Neuronal stem cell (in vitro differentiated cells): ENCODE measurements at regions not wholly inside any gene's neighbourhood (a gene's known extent, or its start where the extent isn't known, plus 50 kb on each side); places are given as distances from the start of the nearest gene placed in this dataset.
A peak's percentile ranks its signal among the peaks of the same experiment; 100 is the strongest.

ENCODE experiments used
- DNase-seq: peaks from one replicate; pipeline ENCODE4 v3.0.0-alpha.2; 2013; ENCODE audit warnings: low spot score
- H2AFZ ChIP-seq: one replicate; pipeline ENCODE4 v1.6.1; 2013; ENCODE audit warnings: mild to moderate bottlenecking, low read length, inconsistent platforms
- H2AK5ac ChIP-seq: 2 replicates; pipeline ENCODE4 v1.6.1; 2013; ENCODE audit warnings: low read depth, mild to moderate bottlenecking, inconsistent platforms, low read length, moderate library complexity, mixed read lengths
- H2BK120ac ChIP-seq: 2 replicates; pipeline ENCODE4 v1.6.1; 2013; ENCODE audit warnings: low read depth, mild to moderate bottlenecking, inconsistent platforms, low read length, moderate library complexity, mixed read lengths
- H2BK12ac ChIP-seq: one replicate; pipeline ENCODE4 v1.6.1; 2013; ENCODE audit warnings: low read length, inconsistent platforms
- H2BK15ac ChIP-seq: 2 replicates; pipeline ENCODE4 v1.6.1; 2013; ENCODE audit warnings: mild to moderate bottlenecking, low read length, inconsistent platforms, mixed read lengths
- H2BK5ac ChIP-seq: one replicate; pipeline ENCODE4 v1.6.1; 2013; ENCODE audit warnings: inconsistent platforms, mild to moderate bottlenecking, low read length, moderate library complexity
- H3K14ac ChIP-seq: one replicate; pipeline ENCODE4 v1.6.1; 2013; ENCODE audit warnings: low read length, inconsistent platforms
- H3K18ac ChIP-seq: 2 replicates; pipeline ENCODE4 v1.6.1; 2013; ENCODE audit warnings: low read length, inconsistent platforms
- H3K23ac ChIP-seq: 2 replicates; pipeline ENCODE4 v1.6.1; 2013; ENCODE audit warnings: low read depth, mild to moderate bottlenecking, mixed read lengths, low read length, inconsistent platforms; ENCODE audit not compliant: poor library complexity
- H3K27ac ChIP-seq: replicated peaks from 3 replicates; pipeline ENCODE4 v1.5.1; 2013; ENCODE audit warnings: low read length, inconsistent platforms
- H3K27me3 ChIP-seq, 3 experiments: 2 replicates each; pipeline ENCODE4 v1.6.1; 2013; ENCODE audit warnings: low read length in 3 of 3, mild to moderate bottlenecking in 2 of 3, inconsistent platforms in 1 of 3, low read depth in 1 of 3, mixed read lengths in 1 of 3, moderate library complexity in 1 of 3; ENCODE audit not compliant: control insufficient read depth in 3 of 3, insufficient read depth in 3 of 3
- H3K36me3 ChIP-seq, 2 donors: replicated peaks in 1 of 2; 2 replicates each; pipeline ENCODE4 v1.6.1; 2013; ENCODE audit warnings: low read length in 2 of 2; ENCODE audit not compliant: control insufficient read depth in 2 of 2, insufficient read depth in 2 of 2
- H3K4ac ChIP-seq: 2 replicates; pipeline ENCODE4 v1.6.1; 2013; ENCODE audit warnings: inconsistent platforms, mild to moderate bottlenecking, low read length, moderate library complexity
- H3K4me1 ChIP-seq, 2 donors: 1 replicate in 1 of 2; 2 replicates in 1 of 2; pipeline ENCODE4 v1.6.1; 2013; ENCODE audit warnings: low read length in 2 of 2, low read depth in 1 of 2; ENCODE audit not compliant: control insufficient read depth in 2 of 2, insufficient read depth in 1 of 2
- H3K4me2 ChIP-seq: one replicate; pipeline ENCODE4 v1.6.1; 2013; ENCODE audit warnings: mild to moderate bottlenecking, low read length, inconsistent platforms; ENCODE audit not compliant: insufficient read depth, poor library complexity, severe bottlenecking
- H3K4me3 ChIP-seq, 2 donors: 2 replicates each; pipeline ENCODE4 v1.5.1; 2013; ENCODE audit warnings: low read length in 2 of 2, mild to moderate bottlenecking in 2 of 2, inconsistent platforms in 1 of 2, moderate library complexity in 1 of 2
- H3K79me1 ChIP-seq: one replicate; pipeline ENCODE4 v1.6.1; 2013; ENCODE audit warnings: low read depth, mild to moderate bottlenecking, inconsistent platforms, low read length, moderate library complexity
- H3K9ac ChIP-seq: one replicate; pipeline ENCODE4 v1.6.1; 2013; ENCODE audit warnings: mild to moderate bottlenecking, low read depth, low read length, inconsistent platforms; ENCODE audit not compliant: poor library complexity
- H3K9me3 ChIP-seq, 2 donors: replicated peaks in 1 of 2; 2 replicates each; pipeline versions ENCODE3 to v1.6.1; 2013; ENCODE audit warnings: low read length in 2 of 2, mild to moderate bottlenecking in 2 of 2, inconsistent platforms in 1 of 2, low read depth in 1 of 2, mixed read lengths in 1 of 2, moderate library complexity in 1 of 2; ENCODE audit not compliant: control insufficient read depth in 2 of 2, insufficient read depth in 1 of 2
- H4K8ac ChIP-seq: one replicate; pipeline ENCODE4 v1.6.1; 2013; ENCODE audit warnings: low read depth, mild to moderate bottlenecking, inconsistent platforms, low read length, moderate library complexity
- H4K91ac ChIP-seq: one replicate; pipeline ENCODE4 v1.6.1; 2013; ENCODE audit warnings: low read length, low read depth, mild to moderate bottlenecking, inconsistent platforms; ENCODE audit not compliant: poor library complexity
- WGBS, 2 donors: extraction: QIAGEN DNeasy Blood & Tissue Kit; methylation state at CpG; one replicate each; pipeline ENCODE4 v1.1.7; 2013; ENCODE audit warnings: missing lambda C conversion rate in 2 of 2, mixed read lengths in 1 of 2; ENCODE audit not compliant: insufficient read length in 2 of 2, insufficient replicate concordance in 1 of 2; ENCODE audit errors: extremely low coverage in 2 of 2; 5-methylcytosine and 5-hydroxymethylcytosine counted together

DNA sequence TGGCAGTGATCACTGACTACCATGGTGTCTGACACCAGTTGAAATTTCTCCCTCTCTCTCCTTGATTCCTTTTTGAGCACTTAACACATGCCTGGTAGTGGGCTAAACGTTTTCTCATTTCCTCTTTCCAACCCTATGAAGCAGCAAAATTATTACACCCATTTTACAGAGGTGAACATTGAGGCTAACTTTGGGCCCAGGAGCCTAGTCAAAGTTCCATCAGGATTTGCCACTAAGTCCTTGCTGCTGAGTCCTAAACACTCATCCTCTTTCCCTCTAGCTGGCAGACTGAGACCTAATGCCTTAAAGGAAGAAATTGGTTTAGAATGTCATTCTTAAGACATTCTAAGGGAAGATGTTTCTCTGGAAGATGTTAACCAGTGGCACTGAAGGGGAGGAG is 74.7 kb upstream of the IRX3 start:
- Histone ChIP-seq H3K14ac (no peak overlapping the region), H3K4me1 (peaks cover 20 to 24% of the 10 kb centered on the region in 2 donors), H2BK120ac (no peak overlapping the region), H3K18ac (no peak overlapping the region), H4K91ac (no peak overlapping the region), H2BK12ac (no peak overlapping the region), H2BK15ac (no peak overlapping the region), H3K9me3 (no peaks in the 10 kb centered on the region), H4K8ac (no peak overlapping the region), H3K23ac (no peak overlapping the region), H3K36me3 (no peaks in the 10 kb centered on the region), H3K4ac (no peak overlapping the region), H3K9ac (no peak overlapping the region), H2BK5ac (no peak overlapping the region), H3K27ac (no peak overlapping the region), H3K79me1 (no peaks in the 10 kb centered on the region), H3K4me2 (no peak overlapping the region), H3K27me3 (no peaks in the 10 kb centered on the region), H2AK5ac (no peak overlapping the region), H3K4me3 (no peak overlapping the region), H2AFZ (no peak overlapping the region)
- no CpG with 5 or more reads among the region's 1 CpG for WGBS, 2 donors
- DNase-seq = no peak

- no peak overlapping the region for H2AK5ac ChIP-seq
- H3K14ac ChIP-seq = no peak overlapping the region
- no peak overlapping the region for H3K4ac ChIP-seq
- H3K27ac ChIP-seq = no peak overlapping the region
- H3K23ac ChIP-seq = no peak overlapping the region
- no peak overlapping the region for H2BK120ac ChIP-seq
- H4K91ac ChIP-seq = no peak overlapping the region
- no peak overlapping the region for H3K9ac ChIP-seq
- no peaks in the 10 kb centered on the region for H3K27me3 ChIP-seq
- H2AFZ ChIP-seq = peak overlapping the region; percentile 33
- no peak overlapping the region for H2BK5ac ChIP-seq
- H3K79me1 ChIP-seq = no peaks in the 10 kb centered on the region
- H3K18ac ChIP-seq = no peak overlapping the region
- WGBS, 2 donors = no CpG with 5 or more reads among the region's 5 CpGs
- H3K36me3 ChIP-seq = no peaks in the 10 kb centered on the region
- no peak overlapping the region for H2BK12ac ChIP-seq
- H4K8ac ChIP-seq = no peak overlapping the region
- no peak for DNase-seq
- no peak overlapping the region for H2BK15ac ChIP-seq
- H3K4me3 ChIP-seq = no peak overlapping the region
- H3K9me3 ChIP-seq = no peaks in the 10 kb centered on the region
- H3K4me1 ChIP-seq = peaks cover 20 to 24% of the 10 kb centered on the region in 2 donors
- H3K4me2 ChIP-seq = no peak overlapping the region
These were observed 74.1 kb upstream of the IRX3 start for GRCh38 chr16:54360681-54361080.

DNA sequence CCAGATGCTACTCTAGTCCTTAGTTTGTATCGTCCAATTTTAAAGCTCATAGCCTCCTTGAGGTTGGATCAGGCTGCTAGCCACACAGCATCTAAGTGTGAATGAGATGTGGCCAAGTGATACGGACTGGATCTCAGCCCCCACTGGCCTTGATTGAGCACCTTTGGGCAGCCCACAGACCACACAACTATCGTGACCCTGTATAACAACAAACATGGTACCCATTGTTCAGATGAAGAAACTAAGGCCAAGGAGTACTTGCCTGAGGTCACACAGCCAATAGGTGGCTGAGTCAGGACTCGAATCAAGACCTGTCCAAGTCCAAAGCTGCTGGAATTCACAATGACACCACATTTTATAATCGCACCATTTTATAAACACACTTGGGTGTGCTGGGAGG is 73.0 kb upstream of the IRX3 start:
- H2BK15ac ChIP-seq = no peak overlapping the region
- no CpG with 5 or more reads among the region's 5 CpGs for WGBS, 2 donors
- no peak overlapping the region for H2AK5ac ChIP-seq
- H3K23ac ChIP-seq = no peak overlapping the region
- no peak for DNase-seq
- H3K4ac ChIP-seq = no peak overlapping the region
- H2BK5ac ChIP-seq = no peak overlapping the region
- H3K9me3 ChIP-seq = peaks cover 0 to 9% of the 10 kb centered on the region in 2 donors
- peaks cover 20 to 24% of the 10 kb centered on the region in 2 donors for H3K4me1 ChIP-seq
- H3K27me3 ChIP-seq = no peaks in the 10 kb centered on the region
- H3K18ac ChIP-seq = no peak overlapping the region
- no peak overlapping the region for H3K9ac ChIP-seq
- H2BK12ac ChIP-seq = no peak overlapping the region
- H3K4me2 ChIP-seq = no peak overlapping the region
- H3K4me3 ChIP-seq = no peak overlapping the region
- H4K91ac ChIP-seq = no peak overlapping the region
- H2AFZ ChIP-seq = no peak overlapping the region
- no peaks in the 10 kb centered on the region for H3K36me3 ChIP-seq
- no peaks in the 10 kb centered on the region for H3K79me1 ChIP-seq
- no peak overlapping the region for H4K8ac ChIP-seq
- no peak overlapping the region for H2BK120ac ChIP-seq
- H3K27ac ChIP-seq = no peak overlapping the region
- H3K14ac ChIP-seq = no peak overlapping the region

DNA sequence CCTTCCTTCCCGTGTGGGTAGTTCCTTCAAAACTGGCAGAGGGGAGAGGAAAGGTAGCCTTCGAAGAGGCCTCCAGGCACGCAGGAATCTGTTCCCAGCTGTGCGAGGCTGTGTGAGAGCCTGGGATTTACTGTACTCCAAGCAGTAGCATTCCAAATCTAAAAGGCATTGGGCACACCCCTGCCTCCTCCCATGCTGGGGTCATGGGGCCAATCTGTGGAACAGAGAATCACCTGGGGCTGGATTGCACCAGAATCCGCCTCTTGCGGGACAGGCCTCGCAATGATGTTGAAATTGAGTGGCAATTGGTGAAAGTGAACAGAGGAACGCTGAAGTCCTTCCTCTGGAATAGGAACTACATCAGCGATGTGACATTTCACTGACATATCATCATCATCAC is 72.5 kb upstream of the IRX3 start:
- H4K8ac ChIP-seq = no peak overlapping the region
- H3K14ac ChIP-seq = peak overlapping the region; percentile 39
- H3K9ac ChIP-seq = no peak overlapping the region
- DNase-seq = no peak
- no peaks in the 10 kb centered on the region for H3K79me1 ChIP-seq
- no peaks in the 10 kb centered on the region for H3K27me3 ChIP-seq
- H2BK5ac ChIP-seq = no peak overlapping the region
- no peak overlapping the region for H2BK12ac ChIP-seq
- H3K4me2 ChIP-seq = no peak overlapping the region
- H3K36me3 ChIP-seq = no peaks in the 10 kb centered on the region
- no peak overlapping the region for H2AFZ ChIP-seq
- H3K4me3 ChIP-seq = no peak overlapping the region
- no peak overlapping the region for H2BK15ac ChIP-seq
- no peak overlapping the region for H3K27ac ChIP-seq
- no CpG with 5 or more reads among the region's 9 CpGs for WGBS, 2 donors
- no peak overlapping the region for H3K4ac ChIP-seq
- H2AK5ac ChIP-seq = no peak overlapping the region
- H3K18ac ChIP-seq = peak overlapping the region; percentile 90
- peaks cover 20 to 24% of the 10 kb centered on the region in 2 donors for H3K4me1 ChIP-seq
- no peak overlapping the region for H4K91ac ChIP-seq
- H2BK120ac ChIP-seq = peak overlapping the region; percentile 19
- no peak overlapping the region for H3K23ac ChIP-seq
- peaks cover 0 to 12% of the 10 kb centered on the region in 2 donors for H3K9me3 ChIP-seq
